CD4-positive, alpha-beta T cell treated with Interleukin-2 at 100 ng/mL for 4 hours (primary cell): ENCODE measurements at regions not wholly inside any gene's neighbourhood (a gene's known extent, or its start where the extent isn't known, plus 50 kb on each side); places are given as distances from the start of the nearest gene placed in this dataset.

Experiments used
- DNase-seq: peaks from one replicate; pipeline ENCODE4 v3.0.0-alpha.2; 2020; ENCODE audit warnings: low spot score

GRCh38 chr3:21801631-21802030 lies 50.6 kb upstream of the ZNF385D start:
- no peak for DNase-seq

- DNase-seq, result no peak
Observed at GRCh38 chr3:21803604-21804003, 52.6 kb upstream of the ZNF385D start.

GRCh38 chr3:21804330-21804729 lies 53.3 kb upstream of the ZNF385D start:
- no peak for DNase-seq

- no peak for DNase-seq
Observed at GRCh38 chr3:21806733-21807132, 55.7 kb upstream of the ZNF385D start.

GRCh38 chr3:21825684-21826083 lies 74.7 kb upstream of the ZNF385D start:
- DNase-seq, result no peak

GRCh38 chr3:21826416-21826815 lies 75.4 kb upstream of the ZNF385D start:
- no peak for DNase-seq

GRCh38 chr3:21830541-21830940 lies 79.5 kb upstream of the ZNF385D start:
- no peak for DNase-seq

- no peak for DNase-seq
Observed at GRCh38 chr3:21835264-21835663, 84.3 kb upstream of the ZNF385D start.

- no peak for DNase-seq
Observed at GRCh38 chr3:21836227-21836626, 85.2 kb upstream of the ZNF385D start.

- DNase-seq, result no peak
Observed at GRCh38 chr3:21839176-21839575, 88.2 kb upstream of the ZNF385D start.

GRCh38 chr3:21839592-21839991 lies 88.6 kb upstream of the ZNF385D start:
- DNase-seq, result no peak

GRCh38 chr3:21847005-21847404 lies 96.0 kb upstream of the ZNF385D start:
- DNase-seq, result no peak

GRCh38 chr3:21859124-21860081 lies 108.4 kb upstream of the ZNF385D start:
- DNase-seq, result no peak

GRCh38 chr3:21860082-21860475 lies 109.1 kb upstream of the ZNF385D start:
- no peak for DNase-seq

GRCh38 chr3:21860657-21861056 lies 109.6 kb upstream of the ZNF385D start:
- DNase-seq, result no peak

GRCh38 chr3:21876782-21877181 lies 125.8 kb upstream of the ZNF385D start:
- DNase-seq, result no peak

GRCh38 chr3:21877214-21877754 lies 126.3 kb upstream of the ZNF385D start:
- no peak for DNase-seq

- DNase-seq, result no peak
Observed at GRCh38 chr3:21879184-21879886, 128.3 kb upstream of the ZNF385D start.

- no peak for DNase-seq
Observed at GRCh38 chr3:21888656-21889055, 137.6 kb upstream of the ZNF385D start.

- DNase-seq, result no peak
Observed at GRCh38 chr3:21889166-21889565, 138.2 kb upstream of the ZNF385D start.

- DNase-seq, result no peak
Observed at GRCh38 chr3:21892104-21892503, 141.1 kb upstream of the ZNF385D start.

- no peak for DNase-seq
Observed at GRCh38 chr3:21893242-21893641, 142.2 kb upstream of the ZNF385D start.
